ENCODE measurements at regions not wholly inside any gene's neighbourhood (a gene's known extent, or its start where the extent isn't known, plus 50 kb on each side); places are given as distances from the start of the nearest gene placed in this dataset.

DNA sequence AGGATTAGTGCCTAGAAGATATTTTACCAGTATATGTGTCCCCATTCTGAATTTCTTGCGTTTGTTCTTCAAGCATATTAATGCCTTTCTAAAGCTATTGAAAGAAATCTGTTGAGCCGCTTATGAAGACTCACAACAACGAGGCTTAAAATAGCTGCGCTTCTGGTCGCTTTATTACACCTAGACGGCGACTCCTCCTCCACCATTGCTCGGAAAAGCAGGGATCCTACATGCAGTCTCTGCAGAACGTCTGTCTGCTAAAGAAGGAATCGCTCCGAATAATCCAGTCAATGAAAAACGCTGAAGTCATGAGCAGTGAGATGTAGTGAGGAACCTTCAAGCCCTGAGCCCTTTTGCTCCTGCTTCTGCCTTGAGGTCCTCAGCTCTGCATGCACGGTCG is 94.8 kb upstream of the ZNF516 start:
- no peak overlapping the region for H3K4me3 ChIP-seq (replicated peaks; ENCODE audit: low read depth, low read length)
- no peak for DNase-seq (ENCODE audit: extremely low read depth, insufficient read length)
- no peaks in the 10 kb centered on the region for H3K36me3 ChIP-seq (ENCODE audit: control insufficient read depth, insufficient read depth, low read length)
- no peaks in the 10 kb centered on the region; the same call in none of the 2 replicates for H3K27me3 ChIP-seq (replicated peaks; ENCODE audit: control insufficient read depth, insufficient read depth, low read length)
- TF ChIP-seq, protein P1, sequence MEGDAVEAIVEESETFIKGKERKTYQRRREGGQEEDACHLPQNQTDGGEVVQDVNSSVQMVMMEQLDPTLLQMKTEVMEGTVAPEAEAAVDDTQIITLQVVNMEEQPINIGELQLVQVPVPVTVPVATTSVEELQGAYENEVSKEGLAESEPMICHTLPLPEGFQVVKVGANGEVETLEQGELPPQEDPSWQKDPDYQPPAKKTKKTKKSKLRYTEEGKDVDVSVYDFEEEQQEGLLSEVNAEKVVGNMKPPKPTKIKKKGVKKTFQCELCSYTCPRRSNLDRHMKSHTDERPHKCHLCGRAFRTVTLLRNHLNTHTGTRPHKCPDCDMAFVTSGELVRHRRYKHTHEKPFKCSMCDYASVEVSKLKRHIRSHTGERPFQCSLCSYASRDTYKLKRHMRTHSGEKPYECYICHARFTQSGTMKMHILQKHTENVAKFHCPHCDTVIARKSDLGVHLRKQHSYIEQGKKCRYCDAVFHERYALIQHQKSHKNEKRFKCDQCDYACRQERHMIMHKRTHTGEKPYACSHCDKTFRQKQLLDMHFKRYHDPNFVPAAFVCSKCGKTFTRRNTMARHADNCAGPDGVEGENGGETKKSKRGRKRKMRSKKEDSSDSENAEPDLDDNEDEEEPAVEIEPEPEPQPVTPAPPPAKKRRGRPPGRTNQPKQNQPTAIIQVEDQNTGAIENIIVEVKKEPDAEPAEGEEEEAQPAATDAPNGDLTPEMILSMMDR (IDR thresholded peaks at IDR 0.05; ENCODE audit: insufficient read depth, low read length, poor library complexity, severe bottlenecking), result no peak

DNA sequence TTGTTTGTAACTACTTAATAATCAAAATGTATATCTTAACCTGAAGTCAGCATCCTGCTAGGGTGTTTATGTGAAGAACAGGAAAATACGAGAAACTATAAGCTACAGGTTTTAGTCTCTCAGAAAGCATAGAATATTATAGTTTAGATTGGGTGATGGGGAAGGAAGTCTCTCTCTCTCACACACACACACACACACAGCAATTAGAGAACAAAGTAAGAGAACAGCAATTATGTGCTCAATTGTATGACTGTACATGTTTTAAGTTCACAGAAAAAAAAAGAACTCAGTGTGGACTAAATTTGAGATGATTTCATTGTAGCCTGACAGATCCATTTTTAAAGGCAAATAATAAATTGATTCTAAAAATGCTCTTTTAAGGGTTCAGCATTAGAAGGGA is 94.3 kb upstream of the ZNF516 start:
- H3K27me3 ChIP-seq (replicated peaks; ENCODE audit: control insufficient read depth, insufficient read depth, low read length), result no peaks in the 10 kb centered on the region; the same call in none of the 2 replicates
- TF ChIP-seq, protein P1 (IDR thresholded peaks at IDR 0.05; ENCODE audit: insufficient read depth, low read length, poor library complexity, severe bottlenecking), result no peak
- H3K36me3 ChIP-seq (ENCODE audit: control insufficient read depth, insufficient read depth, low read length), result no peaks in the 10 kb centered on the region
- no peak for DNase-seq (ENCODE audit: extremely low read depth, insufficient read length)
- H3K4me3 ChIP-seq (replicated peaks; ENCODE audit: low read depth, low read length), result no peak overlapping the region

DNA sequence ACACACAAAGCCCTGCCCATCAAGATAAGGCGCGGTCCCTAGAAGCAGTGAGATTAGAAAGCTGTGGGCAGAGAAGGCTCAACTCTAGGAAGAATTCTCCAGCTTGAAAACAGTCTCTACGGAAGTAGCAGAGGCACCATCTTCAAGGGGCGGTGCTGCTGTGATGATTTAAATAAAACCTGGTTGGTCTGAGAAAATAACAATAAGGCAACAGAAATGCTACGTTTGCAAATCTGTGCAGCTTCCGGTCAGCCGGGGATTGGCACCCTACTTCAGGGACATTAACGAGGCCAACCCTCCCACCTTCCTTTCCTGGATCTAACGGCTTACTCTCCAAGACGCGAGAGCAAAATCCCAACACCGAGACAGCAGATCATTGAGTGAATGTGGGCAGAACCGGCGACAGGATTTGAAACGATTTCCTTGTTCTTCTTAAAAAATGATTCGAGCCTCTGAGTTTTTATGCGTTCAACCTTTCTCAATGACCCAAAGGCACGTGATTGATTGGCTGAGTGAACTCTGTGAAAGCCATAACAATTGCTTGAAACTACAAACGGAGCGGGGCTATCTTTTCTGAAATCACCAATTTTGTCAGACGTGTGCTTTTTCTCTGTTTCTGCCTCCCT is 93.7 kb upstream of the ZNF516 start:
- Histone ChIP-seq H3K4me3 (replicated peaks; ENCODE audit: low read depth, low read length) (no peak overlapping the region), H3K27me3 (replicated peaks; ENCODE audit: control insufficient read depth, insufficient read depth, low read length) (no peaks in the 10 kb centered on the region; the same call in none of the 2 replicates), H3K36me3 (ENCODE audit: control insufficient read depth, insufficient read depth, low read length) (no peaks in the 10 kb centered on the region)
- TF ChIP-seq, protein P1 (IDR thresholded peaks at IDR 0.05; ENCODE audit: insufficient read depth, low read length, poor library complexity, severe bottlenecking), result no peak
- no peak for DNase-seq (ENCODE audit: extremely low read depth, insufficient read length)

DNA sequence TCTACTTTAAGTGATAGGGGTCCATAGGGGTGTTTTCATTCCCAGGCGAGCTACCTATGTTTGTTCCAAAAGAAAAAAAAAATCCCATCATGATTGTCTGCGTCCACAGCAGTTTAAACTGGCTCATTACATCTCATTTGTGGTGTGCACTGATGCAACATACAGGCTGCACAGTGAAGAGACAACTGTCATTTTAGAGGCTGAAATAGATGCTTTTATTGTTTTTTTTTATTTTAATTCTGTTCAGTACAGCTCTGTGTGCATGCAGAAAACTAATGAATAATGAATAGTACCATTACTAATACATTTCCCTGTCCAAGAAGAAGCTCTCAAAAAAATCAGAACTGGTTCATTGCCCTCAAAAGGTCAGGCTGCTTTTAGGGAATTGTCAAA is 92.8 kb upstream of the ZNF516 start:
- Histone ChIP-seq H3K27me3 (replicated peaks; ENCODE audit: control insufficient read depth, insufficient read depth, low read length) (no peaks in the 10 kb centered on the region; the same call in none of the 2 replicates), H3K36me3 (ENCODE audit: control insufficient read depth, insufficient read depth, low read length) (no peaks in the 10 kb centered on the region), H3K4me3 (replicated peaks; ENCODE audit: low read depth, low read length) (no peak overlapping the region)
- TF ChIP-seq, protein P1 (IDR thresholded peaks at IDR 0.05; ENCODE audit: insufficient read depth, low read length, poor library complexity, severe bottlenecking), result no peak
- DNase-seq (ENCODE audit: extremely low read depth, insufficient read length), result no peak

DNA sequence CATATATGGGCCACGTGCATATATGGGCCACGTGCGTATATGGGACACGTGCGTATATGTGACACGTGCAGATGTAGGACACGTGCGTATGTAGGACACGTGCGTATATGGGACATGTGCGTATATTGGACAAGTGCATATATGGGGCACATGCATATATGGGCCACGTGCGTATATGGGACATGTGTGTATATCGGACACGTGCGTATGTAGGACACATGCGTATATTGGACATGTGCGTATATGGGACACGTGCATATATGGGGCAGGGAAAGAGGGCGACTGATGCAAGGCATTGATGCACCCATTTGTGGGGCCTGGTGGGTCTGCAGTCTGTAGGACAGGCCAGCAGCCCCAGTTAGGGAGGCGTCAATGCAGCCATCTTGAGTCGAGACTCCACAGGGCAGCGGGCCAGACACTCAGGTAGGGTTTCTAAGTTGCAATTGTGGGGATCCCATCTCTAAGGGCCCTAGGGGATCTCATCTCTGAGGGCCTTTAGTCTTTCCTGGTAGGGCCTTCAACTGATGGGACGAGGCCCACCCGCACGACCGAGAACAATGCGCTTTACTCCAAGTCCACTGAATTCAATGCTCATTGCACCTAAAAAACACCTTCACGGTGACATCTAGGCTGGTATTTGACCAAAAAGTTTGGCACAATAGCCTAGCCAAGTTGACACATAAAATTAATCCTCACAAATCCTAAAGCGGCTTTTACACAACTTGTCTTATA is 92.3 kb upstream of the ZNF516 start:
- H3K27me3 ChIP-seq (replicated peaks; ENCODE audit: control insufficient read depth, insufficient read depth, low read length), result no peaks in the 10 kb centered on the region; the same call in none of the 2 replicates
- DNase-seq (ENCODE audit: extremely low read depth, insufficient read length), result no peak
- H3K4me3 ChIP-seq (replicated peaks; ENCODE audit: low read depth, low read length), result no peak overlapping the region
- no peaks in the 10 kb centered on the region for H3K36me3 ChIP-seq (ENCODE audit: control insufficient read depth, insufficient read depth, low read length)
- TF ChIP-seq, protein P1 (IDR thresholded peaks at IDR 0.05; ENCODE audit: insufficient read depth, low read length, poor library complexity, severe bottlenecking), result no peak
